Right kidney (tissue), 1 donor: ENCODE measurements at regions not wholly inside any gene's neighbourhood (a gene's known extent, or its start where the extent isn't known, plus 50 kb on each side); places are given as distances from the start of the nearest gene placed in this dataset.
"Not testable (repeated sequence)": the region's sequence is repeated elsewhere in the genome, so short reads cannot be mapped to it uniquely, and the experiment has no call there.

Experiments used
- DNase-seq: peaks from one replicate; pipeline ENCODE4 v3.0.0-alpha.2; 2016

- DNase-seq = peak; percentile 45
These were observed 634.8 kb upstream of the FAM174A start for GRCh38 chr5:99900302-99900852.

- no peak for DNase-seq
These were observed 655.2 kb upstream of the FAM174A start for GRCh38 chr5:99879791-99880511.

GRCh38 chr5:99878830-99879229 is 656.3 kb upstream of the FAM174A start:
- DNase-seq = no peak

- DNase-seq = no peak
These were observed 668.4 kb upstream of the FAM174A start for GRCh38 chr5:99866740-99867139.

GRCh38 chr5:99865159-99865558 is 670.0 kb upstream of the FAM174A start:
- no peak for DNase-seq

- DNase-seq = no peak
These were observed 699.4 kb upstream of the FAM174A start for GRCh38 chr5:99835791-99836190.

GRCh38 chr5:99827136-99827535 is 708.0 kb upstream of the FAM174A start:
- no peak for DNase-seq

GRCh38 chr5:99817796-99818195 is 717.4 kb upstream of the FAM174A start:
- DNase-seq = no peak

- DNase-seq = no peak
These were observed 720.7 kb upstream of the FAM174A start for GRCh38 chr5:99814321-99815063.

GRCh38 chr5:99808657-99809230 is 726.4 kb upstream of the FAM174A start:
- no peak for DNase-seq

GRCh38 chr5:99807346-99807745 is 727.8 kb upstream of the FAM174A start:
- DNase-seq = no peak

- no peak for DNase-seq
These were observed 740.1 kb upstream of the FAM174A start for GRCh38 chr5:99795031-99795430.

GRCh38 chr5:99788482-99788881 is 746.7 kb upstream of the FAM174A start:
- no peak for DNase-seq

- no peak for DNase-seq
These were observed 760.0 kb upstream of the FAM174A start for GRCh38 chr5:99775189-99775588.

GRCh38 chr5:99773290-99773689 is 761.9 kb upstream of the FAM174A start:
- DNase-seq = no peak

GRCh38 chr5:99771296-99771695 is 763.9 kb upstream of the FAM174A start:
- DNase-seq = no peak

GRCh38 chr5:99765011-99765410 is 770.2 kb upstream of the FAM174A start:
- no peak for DNase-seq

GRCh38 chr5:99763021-99763774 is 772.0 kb upstream of the FAM174A start:
- no peak for DNase-seq

GRCh38 chr5:99747342-99747741 is 787.8 kb upstream of the FAM174A start:
- DNase-seq = no peak

- DNase-seq = not testable (repeated sequence)
These were observed 802.0 kb upstream of the FAM174A start for GRCh38 chr5:99733146-99733545.

- DNase-seq = not testable (repeated sequence)
These were observed 801.8 kb upstream of the CHD1 start for GRCh38 chr5:99730653-99731052.

- DNase-seq = no peak
These were observed 796.0 kb upstream of the CHD1 start for GRCh38 chr5:99724732-99725290.
